Activated CD8-positive, alpha-beta memory T cell treated with anti-CD3 and anti-CD28 coated beads, Interleukin-2, amount 10 ng/mL, durations not matched to agents 7 days and 5 days (primary cell): ENCODE measurements at regions not wholly inside any gene's neighbourhood (a gene's known extent, or its start where the extent isn't known, plus 50 kb on each side); places are given as distances from the start of the nearest gene placed in this dataset.

ENCODE experiments used
- ATAC-seq: fragments of 150-1000 bp; cut with Tn5 transposase; one replicate; pipeline ENCODE4 v1.10.0; 2021; ENCODE audit warnings: moderate library complexity
- CTCF ChIA-PET: fragments of 350-600 bp; sonication (Branson Sonifier 250); formaldehyde crosslinking; loops from one replicate; lab custom pipeline; 2021; ENCODE audit warnings: antibody characterized with exemption; lab: Charles Lee
- DNase-seq: peaks from one replicate; pipeline ENCODE4 v3.0.0-alpha.2; 2020
- H3K27ac Mint-ChIP-seq: one replicate; pipeline ENCODE4 v1.8.0; 2021; ENCODE audit warnings: mild to moderate bottlenecking, mixed read lengths
- H3K27me3 Mint-ChIP-seq: one replicate; pipeline ENCODE4 v1.8.0; 2021; ENCODE audit warnings: mixed read lengths
- H3K36me3 Mint-ChIP-seq: one replicate; pipeline ENCODE4 v1.8.0; 2021; ENCODE audit warnings: mild to moderate bottlenecking, mixed read lengths
- H3K4me1 Mint-ChIP-seq: one replicate; pipeline ENCODE4 v1.8.0; 2021; ENCODE audit warnings: mixed read lengths
- H3K4me3 Mint-ChIP-seq: one replicate; pipeline ENCODE4 v1.8.0; 2021; ENCODE audit warnings: mild to moderate bottlenecking, moderate library complexity, mixed read lengths
- H3K9me3 Mint-ChIP-seq: one replicate; pipeline ENCODE4 v1.8.0; 2022; ENCODE audit warnings: low read depth, mixed read lengths

DNA sequence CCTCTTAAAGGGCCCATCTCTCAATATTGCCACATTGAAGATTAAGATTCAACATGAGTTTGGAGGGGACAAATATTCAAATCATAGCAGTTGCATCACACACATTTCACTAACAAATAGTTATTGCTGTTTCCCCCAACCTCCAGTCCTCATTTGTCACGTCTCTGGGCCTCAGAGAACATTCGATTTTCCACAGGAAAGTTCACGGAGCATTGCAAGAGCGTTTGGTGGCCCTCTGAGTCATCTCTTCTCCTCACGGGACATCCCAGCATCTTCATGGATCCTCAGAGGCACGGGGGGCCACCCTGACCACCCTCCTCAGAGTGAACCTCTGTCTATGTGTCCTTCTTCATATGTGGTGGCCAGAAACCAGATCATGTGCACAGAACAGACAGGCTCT lies 50.3 kb upstream of the CHST15 start:
- no peaks in the 10 kb centered on the region for H3K4me1 Mint-ChIP-seq
- H3K4me3 Mint-ChIP-seq = no peak overlapping the region
- H3K27me3 Mint-ChIP-seq = peaks cover 3% of the 10 kb centered on the region

More for the DNA sequence above, 50.3 kb upstream of the CHST15 start:
- no peaks in the 10 kb centered on the region for H3K9me3 Mint-ChIP-seq
- no peak overlapping the region for H3K27ac Mint-ChIP-seq
- CTCF ChIA-PET = no interaction called here
- DNase-seq (no peak), ATAC-seq (no peak)
- no peaks in the 10 kb centered on the region for H3K36me3 Mint-ChIP-seq
